ENCODE measurements at regions not wholly inside any gene's neighbourhood (a gene's known extent, or its start where the extent isn't known, plus 50 kb on each side); places are given as distances from the start of the nearest gene placed in this dataset.

DNA sequence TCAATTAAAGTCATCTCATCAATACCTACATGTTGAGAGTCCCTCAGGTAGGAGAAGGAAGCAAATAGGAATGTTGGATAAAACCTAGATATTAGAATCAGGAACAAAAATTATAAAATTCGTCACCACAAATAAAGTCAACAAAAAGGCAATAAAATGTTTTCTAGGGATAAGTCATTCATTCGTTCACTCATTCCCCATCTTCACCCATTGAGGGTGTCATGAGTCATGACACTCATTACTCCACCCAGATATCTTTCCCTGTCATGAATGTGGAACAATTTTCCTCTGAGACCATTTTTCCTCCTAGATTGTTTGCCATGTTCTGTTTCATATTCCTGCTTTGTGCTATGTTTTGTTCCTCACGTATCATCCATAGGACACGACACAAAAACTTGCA is 50.9 kb upstream of the OLIG3 start:
- DNase-seq (ENCODE audit: extremely low spot score, unreplicated experiment): no peak
- no peaks in the 10 kb centered on the region for H3K9me3 Mint-ChIP-seq
- H3K4me1 Mint-ChIP-seq (ENCODE audit: unreplicated experiment): no peaks in the 10 kb centered on the region
- H3K4me3 Mint-ChIP-seq: no peak overlapping the region
- no peaks in the 10 kb centered on the region for H3K36me3 Mint-ChIP-seq
- TF ChIP-seq, protein P1, sequence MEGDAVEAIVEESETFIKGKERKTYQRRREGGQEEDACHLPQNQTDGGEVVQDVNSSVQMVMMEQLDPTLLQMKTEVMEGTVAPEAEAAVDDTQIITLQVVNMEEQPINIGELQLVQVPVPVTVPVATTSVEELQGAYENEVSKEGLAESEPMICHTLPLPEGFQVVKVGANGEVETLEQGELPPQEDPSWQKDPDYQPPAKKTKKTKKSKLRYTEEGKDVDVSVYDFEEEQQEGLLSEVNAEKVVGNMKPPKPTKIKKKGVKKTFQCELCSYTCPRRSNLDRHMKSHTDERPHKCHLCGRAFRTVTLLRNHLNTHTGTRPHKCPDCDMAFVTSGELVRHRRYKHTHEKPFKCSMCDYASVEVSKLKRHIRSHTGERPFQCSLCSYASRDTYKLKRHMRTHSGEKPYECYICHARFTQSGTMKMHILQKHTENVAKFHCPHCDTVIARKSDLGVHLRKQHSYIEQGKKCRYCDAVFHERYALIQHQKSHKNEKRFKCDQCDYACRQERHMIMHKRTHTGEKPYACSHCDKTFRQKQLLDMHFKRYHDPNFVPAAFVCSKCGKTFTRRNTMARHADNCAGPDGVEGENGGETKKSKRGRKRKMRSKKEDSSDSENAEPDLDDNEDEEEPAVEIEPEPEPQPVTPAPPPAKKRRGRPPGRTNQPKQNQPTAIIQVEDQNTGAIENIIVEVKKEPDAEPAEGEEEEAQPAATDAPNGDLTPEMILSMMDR (conservative IDR thresholded peaks at IDR 0.05): no peak
- peaks cover 4% of the 10 kb centered on the region for H3K27me3 Mint-ChIP-seq
- H3K27ac Mint-ChIP-seq: no peak overlapping the region

DNA sequence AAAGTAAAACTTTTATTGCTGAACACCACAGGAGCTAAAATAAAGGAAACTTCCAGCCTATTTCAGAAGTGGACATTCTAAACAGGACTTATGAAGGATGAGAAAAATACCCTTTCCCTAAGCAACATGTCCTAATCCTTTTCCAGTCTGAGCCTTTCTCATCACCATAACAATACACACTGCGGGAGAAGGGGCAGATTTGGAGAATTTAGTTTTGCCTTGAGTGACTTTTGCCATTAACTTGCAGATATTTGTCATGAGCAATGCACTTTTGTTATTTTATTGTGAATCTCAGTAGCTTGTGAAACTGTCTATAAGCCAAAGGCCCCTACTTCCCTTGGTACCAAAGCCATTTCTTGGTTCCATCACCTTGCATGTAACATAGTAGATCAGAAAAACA is 53.0 kb upstream of the OLIG3 start:
- no peak overlapping the region for H3K27ac Mint-ChIP-seq
- H3K27me3 Mint-ChIP-seq: peaks cover 4% of the 10 kb centered on the region
- H3K4me1 Mint-ChIP-seq (ENCODE audit: unreplicated experiment): no peaks in the 10 kb centered on the region
- H3K4me3 Mint-ChIP-seq: no peak overlapping the region
- no peaks in the 10 kb centered on the region for H3K9me3 Mint-ChIP-seq
- no peak for DNase-seq (ENCODE audit: extremely low spot score, unreplicated experiment)
- TF ChIP-seq, protein P1 (conservative IDR thresholded peaks at IDR 0.05): no peak
- H3K36me3 Mint-ChIP-seq: no peaks in the 10 kb centered on the region

DNA sequence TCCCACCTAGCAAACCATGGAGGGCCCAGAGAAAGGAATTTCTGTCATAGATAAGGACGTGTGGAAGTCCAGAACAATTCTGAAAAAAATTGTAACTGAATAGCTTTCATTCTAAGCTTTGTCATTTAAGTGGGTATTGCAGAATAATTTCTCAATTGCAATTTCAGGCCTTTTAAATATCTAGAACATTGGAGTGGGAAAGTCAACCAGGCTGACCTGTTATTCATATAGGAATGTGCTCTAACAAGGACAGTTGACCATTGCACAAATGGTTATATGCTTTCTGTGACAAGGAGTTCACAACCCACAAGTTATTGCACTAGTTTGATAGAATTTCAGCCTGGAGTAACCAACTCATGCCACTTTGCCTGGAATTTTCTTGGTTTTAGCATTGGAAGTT is 53.4 kb upstream of the OLIG3 start:
- Mint-ChIP-seq H3K4me3 (no peak overlapping the region), H3K27me3 (peaks cover 4% of the 10 kb centered on the region), H3K27ac (no peak overlapping the region), H3K36me3 (no peaks in the 10 kb centered on the region), H3K4me1 (ENCODE audit: unreplicated experiment) (no peaks in the 10 kb centered on the region), H3K9me3 (no peaks in the 10 kb centered on the region)
- DNase-seq (ENCODE audit: extremely low spot score, unreplicated experiment): no peak
- TF ChIP-seq, protein P1 (conservative IDR thresholded peaks at IDR 0.05): no peak

DNA sequence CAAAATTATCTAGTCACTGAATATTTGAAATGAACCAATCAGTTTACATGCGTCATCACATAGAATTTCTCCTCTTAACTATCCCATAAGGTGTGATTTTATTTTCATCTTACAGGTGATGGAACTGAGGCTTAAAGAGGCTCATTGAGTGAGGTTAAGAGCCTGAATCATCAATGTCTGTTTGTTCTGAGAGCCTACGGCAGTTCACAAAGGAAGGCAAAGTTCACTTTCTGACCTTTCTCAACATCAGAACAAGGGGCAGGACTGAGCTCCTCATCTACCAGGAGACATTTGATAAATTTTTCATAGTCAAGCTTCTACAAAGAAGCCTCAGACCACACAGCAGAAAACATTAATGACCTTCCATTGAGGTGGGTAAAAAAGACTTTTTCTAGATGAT is 54.9 kb upstream of the OLIG3 start:
- Mint-ChIP-seq H3K4me1 (ENCODE audit: unreplicated experiment) (no peaks in the 10 kb centered on the region), H3K27me3 (peaks cover 4% of the 10 kb centered on the region), H3K9me3 (no peaks in the 10 kb centered on the region), H3K36me3 (no peaks in the 10 kb centered on the region), H3K27ac (no peak overlapping the region), H3K4me3 (no peak overlapping the region)
- no peak for DNase-seq (ENCODE audit: extremely low spot score, unreplicated experiment)
- TF ChIP-seq, protein P1 (conservative IDR thresholded peaks at IDR 0.05): no peak

DNA sequence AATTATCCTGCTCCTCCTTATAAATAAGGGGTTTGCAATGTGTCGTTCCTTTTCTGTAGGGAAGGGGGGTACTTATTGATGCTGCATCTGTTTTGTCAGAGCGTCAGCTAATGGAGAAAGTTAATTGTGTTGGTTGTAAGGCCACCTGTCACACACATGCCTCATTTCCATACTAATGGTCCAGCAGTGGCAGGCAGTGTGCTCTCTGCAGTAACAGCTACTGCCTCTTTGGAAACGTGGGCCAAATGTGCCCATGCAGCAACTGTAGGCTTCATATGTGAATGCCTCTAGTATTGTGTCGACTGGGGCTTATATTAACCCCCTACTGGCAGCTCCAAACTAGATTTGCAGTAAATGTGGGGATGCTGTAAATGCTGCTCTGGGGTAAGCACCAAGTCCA is 56.3 kb upstream of the OLIG3 start:
- no peak for DNase-seq (ENCODE audit: extremely low spot score, unreplicated experiment)
- no peak overlapping the region for H3K27ac Mint-ChIP-seq
- H3K36me3 Mint-ChIP-seq: no peaks in the 10 kb centered on the region
- H3K4me3 Mint-ChIP-seq: no peak overlapping the region
- no peaks in the 10 kb centered on the region for H3K4me1 Mint-ChIP-seq (ENCODE audit: unreplicated experiment)
- H3K27me3 Mint-ChIP-seq: peaks cover 4% of the 10 kb centered on the region
- TF ChIP-seq, protein P1 (conservative IDR thresholded peaks at IDR 0.05): no peak
- H3K9me3 Mint-ChIP-seq: no peaks in the 10 kb centered on the region

DNA sequence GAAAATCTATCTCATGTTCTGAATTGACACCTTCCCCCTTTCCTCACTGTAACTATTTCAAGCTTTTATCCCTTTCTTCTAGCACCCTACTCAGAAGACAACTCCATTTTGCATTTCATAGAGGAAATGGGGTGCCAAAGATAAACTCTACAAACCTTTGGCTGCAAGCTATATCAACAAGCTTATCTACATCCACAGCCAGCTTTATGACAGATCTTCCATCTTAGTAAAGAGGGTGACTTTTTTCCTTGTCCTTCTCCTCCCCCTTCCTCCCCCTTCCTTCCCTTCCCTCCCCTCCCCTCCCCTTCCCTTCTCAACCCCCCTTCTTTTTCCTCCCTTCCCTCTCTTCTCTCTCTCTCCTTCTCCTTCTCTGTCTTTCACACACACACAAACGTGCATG is 58.0 kb upstream of the OLIG3 start:
- Mint-ChIP-seq H3K9me3 (no peaks in the 10 kb centered on the region), H3K27me3 (peaks cover 4% of the 10 kb centered on the region), H3K36me3 (no peaks in the 10 kb centered on the region), H3K27ac (no peak overlapping the region), H3K4me3 (no peak overlapping the region), H3K4me1 (ENCODE audit: unreplicated experiment) (no peaks in the 10 kb centered on the region)
- no peak for DNase-seq (ENCODE audit: extremely low spot score, unreplicated experiment)
- TF ChIP-seq, protein P1 (conservative IDR thresholded peaks at IDR 0.05): no peak

All from type B pancreatic cell (in vitro differentiated cells).